Caki2 (cell line): ENCODE measurements at regions not wholly inside any gene's neighbourhood (a gene's known extent, or its start where the extent isn't known, plus 50 kb on each side); places are given as distances from the start of the nearest gene placed in this dataset.
"Not testable (repeated sequence)": the region's sequence is repeated elsewhere in the genome, so short reads cannot be mapped to it uniquely, and the experiment has no call there.

Source experiments
- DNase-seq: peaks from one replicate; pipeline ENCODE4 v3.0.0-alpha.2; 2015; ENCODE audit warnings: low read depth
- in situ Hi-C: cut with HindIII; loops from 2 replicates; pipeline ENCODE4 v1.10.0; 2016; ENCODE audit warnings: low sequenced_read_pairs, low pct_unique_long_range_greater_than_20kb, mixed read lengths

- DNase-seq = no peak
- in situ Hi-C loops = no loop called here
Observed at GRCh38 chr2:224191465-224191864, 152.4 kb upstream of the SERPINE2 start.

GRCh38 chr2:224190936-224191270, 151.8 kb upstream of the SERPINE2 start:
- in situ Hi-C loops = no loop called here
- no peak for DNase-seq

GRCh38 chr2:224190234-224190935, 151.3 kb upstream of the SERPINE2 start:
- DNase-seq = no peak
- in situ Hi-C loops = no loop called here

DNA sequence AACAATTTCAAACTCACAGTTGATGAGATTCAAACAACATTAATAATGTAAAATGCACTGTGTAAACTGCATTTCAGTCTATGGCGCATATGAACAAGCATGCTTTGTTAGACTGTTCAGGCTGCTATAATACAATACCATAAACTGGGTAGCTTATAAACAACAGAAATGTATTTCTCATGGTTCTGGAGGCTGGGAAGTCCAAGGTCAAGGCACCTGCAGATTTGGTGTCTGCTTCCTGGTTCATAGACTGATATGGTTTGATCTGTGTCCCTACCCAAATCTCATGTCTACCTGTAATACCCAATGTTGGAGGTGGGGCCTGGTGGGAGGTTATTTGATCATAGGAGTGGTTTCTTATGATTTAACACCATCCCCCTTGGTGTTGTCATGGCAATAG, 148.1 kb upstream of the SERPINE2 start:
- DNase-seq = no peak
- in situ Hi-C loops = no loop called here

DNA sequence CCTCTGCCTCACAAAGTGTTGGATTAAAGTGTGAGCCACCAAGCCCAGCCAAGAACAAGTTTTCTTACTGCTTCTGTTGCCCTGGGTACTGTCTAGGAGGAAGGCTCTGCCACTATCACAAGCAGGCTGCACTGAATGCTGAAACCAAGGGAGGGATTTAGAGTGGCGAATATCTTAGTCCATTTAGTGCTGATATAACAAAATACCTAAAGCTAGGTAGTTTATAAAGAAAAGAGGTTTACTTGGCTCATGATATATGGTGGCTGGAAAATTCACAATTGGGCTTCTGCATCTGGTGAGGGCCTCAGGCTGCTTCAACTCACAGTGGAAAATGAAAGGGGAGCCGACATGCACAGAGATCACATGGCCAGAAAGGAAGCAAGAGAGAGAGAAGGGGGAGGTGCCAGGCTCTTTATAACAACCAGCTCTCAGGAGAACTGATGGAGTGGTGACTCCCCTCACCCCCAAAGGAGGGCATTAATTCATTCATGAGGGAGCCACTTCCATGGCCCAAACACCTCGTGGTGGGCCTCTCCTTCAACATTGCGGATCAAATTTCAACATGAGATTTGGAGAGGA, 146.0 kb upstream of the SERPINE2 start:
- in situ Hi-C loops = no loop called here
- DNase-seq = no peak

- DNase-seq = no peak
- in situ Hi-C loops = no loop called here
Observed at GRCh38 chr2:224183086-224183485, 144.0 kb upstream of the SERPINE2 start.

GRCh38 chr2:224182498-224182897, 143.4 kb upstream of the SERPINE2 start:
- in situ Hi-C loops = no loop called here
- no peak for DNase-seq

- DNase-seq = no peak
Observed at GRCh38 chr2:224181534-224182155, 142.6 kb upstream of the SERPINE2 start.

DNA sequence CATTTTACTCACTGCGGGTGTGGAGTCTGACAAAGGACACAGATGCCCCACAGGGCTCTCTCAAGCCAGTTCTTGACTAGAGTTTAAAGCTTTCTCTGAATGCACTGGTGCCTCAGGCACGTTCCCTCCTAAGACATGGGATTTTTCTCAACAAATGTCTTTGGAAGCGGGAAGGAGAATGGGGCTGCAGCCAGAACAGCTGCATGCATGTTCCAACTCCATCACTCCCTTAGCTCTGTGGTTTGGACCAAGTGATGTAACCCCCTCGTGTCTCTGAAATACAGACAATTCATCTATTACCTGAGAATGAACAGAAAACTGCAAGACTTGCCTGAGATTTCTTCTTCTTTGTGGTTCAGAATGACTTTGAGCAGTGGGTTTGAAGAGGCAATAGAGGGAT, 141.7 kb upstream of the SERPINE2 start:
- DNase-seq = no peak
- in situ Hi-C loops = no loop called here

More at GRCh38 chr2:224181534-224182155, 142.6 kb upstream of the SERPINE2 start:
- in situ Hi-C loops = no loop called here

GRCh38 chr2:224178056-224178455, 139.0 kb upstream of the SERPINE2 start:
- in situ Hi-C loops = no loop called here
- DNase-seq = no peak

GRCh38 chr2:224175538-224175937, 136.5 kb upstream of the SERPINE2 start:
- in situ Hi-C loops = no loop called here
- DNase-seq = no peak

- in situ Hi-C loops = no loop called here
- DNase-seq = no peak
Observed at GRCh38 chr2:224174990-224175389, 135.9 kb upstream of the SERPINE2 start.

- in situ Hi-C loops = no loop called here
- DNase-seq = no peak
Observed at GRCh38 chr2:224174521-224174920, 135.4 kb upstream of the SERPINE2 start.

- no peak for DNase-seq
- in situ Hi-C loops = no loop called here
Observed at GRCh38 chr2:224173933-224174332, 134.8 kb upstream of the SERPINE2 start.

DNA sequence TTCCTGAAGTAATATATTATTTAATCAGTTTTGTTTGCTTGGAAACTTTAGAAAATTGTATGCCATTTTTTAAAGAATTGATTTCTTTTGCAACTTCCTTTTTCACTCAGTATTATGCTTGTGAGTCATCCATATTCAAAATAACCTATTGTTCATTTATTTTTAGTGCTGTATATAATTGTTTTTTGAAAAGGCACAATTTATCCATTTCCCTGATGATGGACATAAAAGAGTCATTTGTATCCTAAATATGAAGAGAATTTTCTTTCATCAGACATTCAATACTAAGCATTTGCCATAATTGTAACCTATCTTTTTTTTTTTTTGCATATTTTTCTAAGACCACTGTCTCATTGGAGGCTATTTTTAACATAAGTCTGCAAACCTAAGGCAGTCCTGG, 134.1 kb upstream of the SERPINE2 start:
- in situ Hi-C loops = no loop called here
- no peak for DNase-seq

GRCh38 chr2:224171226-224171625, 132.1 kb upstream of the SERPINE2 start:
- no peak for DNase-seq

DNA sequence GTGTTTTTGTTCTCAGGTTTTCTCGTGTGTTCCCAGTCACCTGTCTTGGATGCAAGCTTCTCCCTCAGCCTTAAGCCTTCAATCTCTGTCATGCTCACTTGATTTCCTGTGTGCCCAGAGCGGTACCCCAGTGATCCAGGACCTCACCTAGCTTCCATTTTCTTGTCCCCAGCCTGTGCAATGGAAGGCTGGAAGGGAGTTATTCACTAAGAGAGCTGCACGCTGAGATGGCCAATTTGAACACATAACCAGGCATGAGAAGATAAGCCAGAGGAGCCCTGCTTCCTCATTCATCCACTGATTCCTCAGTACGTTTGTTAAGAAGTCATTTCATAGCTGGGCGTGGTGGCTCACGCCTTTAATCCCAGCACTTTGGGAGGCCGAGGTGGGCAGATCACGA, 130.8 kb upstream of the SERPINE2 start:
- DNase-seq = no peak
- in situ Hi-C loops = no loop called here

More at GRCh38 chr2:224171226-224171625, 132.1 kb upstream of the SERPINE2 start:
- in situ Hi-C loops = no loop called here

DNA sequence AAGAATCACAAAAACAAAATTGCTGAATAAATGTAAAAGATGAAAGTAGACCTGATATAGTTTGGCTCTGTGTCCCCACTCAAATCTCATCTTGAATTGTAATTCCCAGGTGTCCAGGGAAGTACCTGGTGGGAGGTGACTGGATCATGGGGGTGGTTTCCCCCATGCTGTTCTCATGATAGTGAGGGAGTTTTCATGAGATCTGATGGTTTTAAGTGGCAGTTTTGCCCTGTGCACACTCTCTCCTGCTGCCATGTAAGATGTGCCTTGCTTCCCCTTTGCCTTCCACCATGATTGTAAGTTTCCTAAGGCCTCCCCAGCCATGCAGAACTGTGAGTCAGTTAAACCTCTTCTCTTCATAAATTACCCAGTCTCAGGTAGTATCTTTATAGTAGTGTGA, 128.7 kb upstream of the SERPINE2 start:
- DNase-seq, in situ Hi-C loops: not testable (repeated sequence)

DNA sequence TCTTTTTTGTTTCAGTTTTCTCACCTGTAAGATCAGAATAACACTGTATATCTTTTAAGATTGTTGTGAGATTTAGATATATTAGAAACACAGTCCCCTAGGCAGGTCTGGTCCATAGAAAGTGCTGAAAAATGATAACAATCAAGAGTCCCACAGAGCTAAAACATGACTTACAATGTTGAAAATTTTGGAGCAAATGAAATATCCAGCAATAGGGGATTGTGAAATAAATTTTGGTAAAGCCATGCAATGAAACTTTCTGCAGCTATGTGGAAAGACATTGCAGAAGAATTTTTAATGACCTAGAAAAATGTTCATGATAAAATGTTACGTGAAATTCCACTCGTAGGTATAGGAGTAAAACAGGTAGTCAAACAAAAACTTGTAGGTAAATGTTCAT, 127.6 kb upstream of the SERPINE2 start:
- in situ Hi-C loops = no loop called here
- DNase-seq = no peak

- DNase-seq = no peak
- in situ Hi-C loops = no loop called here
Observed at GRCh38 chr2:224165901-224166319, 126.8 kb upstream of the SERPINE2 start.
